Astrocyte (in vitro differentiated cells and primary cell): ENCODE measurements at regions not wholly inside any gene's neighbourhood (a gene's known extent, or its start where the extent isn't known, plus 50 kb on each side); places are given as distances from the start of the nearest gene placed in this dataset.
A peak's percentile ranks its signal among the peaks of the same experiment; 100 is the strongest.

ENCODE experiments used
- DNase-seq: peaks from one replicate; pipeline ENCODE4 v3.0.0-alpha.2; 2010; ENCODE audit warnings: low read depth
- FAIRE-seq: peaks from 2 replicates; lab custom pipeline; 2011; peaks lifted over from hg19 to GRCh38; lab: Jason Lieb, UNC
- H2AFZ ChIP-seq: 2 replicates; pipeline ENCODE4 v1.6.0; 2012; ENCODE audit warnings: low read depth, low read length, inconsistent platforms
- H3K27ac ChIP-seq: 2 replicates; pipeline ENCODE4 v1.5.1; 2011; ENCODE audit warnings: low read depth, low read length, inconsistent platforms
- H3K27me3 ChIP-seq: 2 replicates; pipeline ENCODE4 v1.6.0; 2011; ENCODE audit warnings: low read length, inconsistent platforms; ENCODE audit not compliant: insufficient read depth
- H3K36me3 ChIP-seq: 2 replicates; pipeline ENCODE4 v1.5.1; 2011; ENCODE audit warnings: low read length, inconsistent platforms; ENCODE audit not compliant: insufficient read depth
- H3K4me1 ChIP-seq: 2 replicates; pipeline ENCODE4 v1.5.1; 2011; ENCODE audit warnings: low read length, inconsistent platforms; ENCODE audit not compliant: insufficient read depth
- H3K4me2 ChIP-seq: 2 replicates; pipeline ENCODE4 v1.6.0; 2012; ENCODE audit warnings: low read length, inconsistent platforms
- H3K4me3 ChIP-seq: 2 replicates; pipeline ENCODE4 v1.5.1; 2011; ENCODE audit warnings: low read depth, mild to moderate bottlenecking, low read length, inconsistent platforms; ENCODE audit not compliant: insufficient read depth
- H3K79me2 ChIP-seq: 2 replicates; pipeline ENCODE4 v1.6.0; 2012; ENCODE audit warnings: mild to moderate bottlenecking, low read length, inconsistent platforms; ENCODE audit not compliant: insufficient read depth
- H3K9ac ChIP-seq: 2 replicates; pipeline ENCODE4 v1.6.0; 2012; ENCODE audit warnings: mild to moderate bottlenecking, low read length, inconsistent platforms
- H3K9me3 ChIP-seq: 2 replicates; pipeline ENCODE4 v1.5.1; 2012; ENCODE audit warnings: low read depth, mild to moderate bottlenecking, low read length, inconsistent platforms; ENCODE audit not compliant: insufficient read depth
- H4K20me1 ChIP-seq: 2 replicates; pipeline ENCODE4 v1.6.0; 2012; ENCODE audit warnings: low read length, inconsistent platforms; ENCODE audit not compliant: insufficient read depth
- H3K27ac Mint-ChIP-seq: one replicate; pipeline ENCODE4 v1.8.0; 2021; ENCODE audit warnings: mild to moderate bottlenecking, mixed read lengths; ENCODE audit not compliant: unreplicated experiment
- H3K27me3 Mint-ChIP-seq: one replicate; pipeline ENCODE4 v1.8.0; 2021; ENCODE audit warnings: low read depth, mixed read lengths; ENCODE audit not compliant: unreplicated experiment
- H3K36me3 Mint-ChIP-seq: one replicate; pipeline ENCODE4 v1.8.0; 2021; ENCODE audit warnings: low read depth, mixed read lengths; ENCODE audit not compliant: unreplicated experiment
- H3K4me1 Mint-ChIP-seq: one replicate; pipeline ENCODE4 v1.8.0; 2021; ENCODE audit warnings: low read depth, mixed read lengths; ENCODE audit not compliant: unreplicated experiment
- H3K4me3 Mint-ChIP-seq: one replicate; pipeline ENCODE4 v1.8.0; 2021; ENCODE audit warnings: mild to moderate bottlenecking, moderate library complexity, mixed read lengths; ENCODE audit not compliant: unreplicated experiment
- H3K9me3 Mint-ChIP-seq: one replicate; pipeline ENCODE4 v1.8.0; 2021; ENCODE audit warnings: mild to moderate bottlenecking, mixed read lengths; ENCODE audit not compliant: unreplicated experiment
- CTCF ChIP-seq: IDR thresholded peaks from 2 replicates; pipeline ENCODE4 v1.5.1; 2011; ENCODE audit warnings: low read depth, mild to moderate bottlenecking, inconsistent platforms, low read length, moderate library complexity; ENCODE audit not compliant: insufficient read depth
- EZH2 ChIP-seq: IDR thresholded peaks from 2 replicates; pipeline ENCODE4 v1.6.1; 2012; ENCODE audit warnings: mild to moderate bottlenecking, low read length, inconsistent platforms; ENCODE audit not compliant: insufficient read depth

- FAIRE-seq (no peak), DNase-seq (no peak)
- no peak overlapping the region for H3K4me3 ChIP-seq
- H3K9ac ChIP-seq, result no peak overlapping the region
- peaks cover 15% of the 10 kb centered on the region for H3K4me1 Mint-ChIP-seq
- peaks cover 18% of the 10 kb centered on the region for H3K4me1 ChIP-seq
- H3K27me3 Mint-ChIP-seq, result peaks cover 4% of the 10 kb centered on the region
- no peaks in the 10 kb centered on the region for H4K20me1 ChIP-seq
- no peaks in the 10 kb centered on the region for H3K79me2 ChIP-seq
- no peaks in the 10 kb centered on the region for H3K27me3 ChIP-seq
- no peak overlapping the region for H3K4me2 ChIP-seq
- no peak overlapping the region for H3K4me3 Mint-ChIP-seq
- H2AFZ ChIP-seq, result no peak overlapping the region
- H3K9me3 Mint-ChIP-seq, result peaks cover 6% of the 10 kb centered on the region
- no peaks in the 10 kb centered on the region for H3K36me3 Mint-ChIP-seq
- TF ChIP-seq CTCF (no peak), EZH2 (no peak)
- H3K27ac Mint-ChIP-seq, result no peak overlapping the region
- no peak overlapping the region for H3K27ac ChIP-seq
- H3K9me3 ChIP-seq, result no peaks in the 10 kb centered on the region
- H3K36me3 ChIP-seq, result no peaks in the 10 kb centered on the region
These were observed 418.0 kb downstream of the MEIS1 start for GRCh38 chr2:66852953-66853352.

GRCh38 chr2:66853585-66853984 lies 418.7 kb downstream of the MEIS1 start:
- H3K4me1 Mint-ChIP-seq, result peaks cover 15% of the 10 kb centered on the region
- Histone ChIP-seq H3K79me2 (no peaks in the 10 kb centered on the region), H4K20me1 (no peaks in the 10 kb centered on the region), H3K9ac (peak overlapping the region; percentile 49), H2AFZ (peak overlapping the region; percentile 30), H3K36me3 (no peaks in the 10 kb centered on the region), H3K27me3 (no peaks in the 10 kb centered on the region), H3K9me3 (no peaks in the 10 kb centered on the region), H3K4me1 (peaks cover 18% of the 10 kb centered on the region), H3K4me2 (peak overlapping the region; percentile 64), H3K4me3 (no peak overlapping the region), H3K27ac (peak overlapping the region; percentile 60)
- no peak overlapping the region for H3K4me3 Mint-ChIP-seq
- DNase-seq (peak; percentile 32), FAIRE-seq (peak; percentile 43)
- TF ChIP-seq CTCF, result no peak
- no peak for TF ChIP-seq EZH2
- no peaks in the 10 kb centered on the region for H3K36me3 Mint-ChIP-seq
- H3K27ac Mint-ChIP-seq, result no peak overlapping the region
- H3K9me3 Mint-ChIP-seq, result peaks cover 6% of the 10 kb centered on the region
- peaks cover 4% of the 10 kb centered on the region for H3K27me3 Mint-ChIP-seq

GRCh38 chr2:66854298-66854697 lies 419.4 kb downstream of the MEIS1 start:
- peak; percentile 70 for DNase-seq
- peak overlapping the region; percentile 64 for H3K4me2 ChIP-seq
- H3K36me3 Mint-ChIP-seq, result no peaks in the 10 kb centered on the region

More at GRCh38 chr2:66854298-66854697, 419.4 kb downstream of the MEIS1 start:
- no peaks in the 10 kb centered on the region for H3K27me3 ChIP-seq
- peak overlapping the region; percentile 60 for H3K27ac ChIP-seq
- H3K9ac ChIP-seq, result peak overlapping the region; percentile 49
- Mint-ChIP-seq H3K27ac (no peak overlapping the region), H3K4me1 (peaks cover 15% of the 10 kb centered on the region), H3K4me3 (no peak overlapping the region), H3K9me3 (peaks cover 6% of the 10 kb centered on the region), H3K27me3 (peaks cover 4% of the 10 kb centered on the region)
- H3K79me2 ChIP-seq, result no peaks in the 10 kb centered on the region
- H3K4me1 ChIP-seq, result peaks cover 18% of the 10 kb centered on the region
- peak overlapping the region; percentile 30 for H2AFZ ChIP-seq
- H3K9me3 ChIP-seq, result no peaks in the 10 kb centered on the region
- no peak overlapping the region for H3K4me3 ChIP-seq
- H4K20me1 ChIP-seq, result no peaks in the 10 kb centered on the region
- FAIRE-seq, result no peak
- H3K36me3 ChIP-seq, result no peaks in the 10 kb centered on the region
- no peak for TF ChIP-seq EZH2
- TF ChIP-seq CTCF, result no peak
